Testis (tissue), 2 donors: ENCODE measurements at regions not wholly inside any gene's neighbourhood (a gene's known extent, or its start where the extent isn't known, plus 50 kb on each side); places are given as distances from the start of the nearest gene placed in this dataset.

Experiments
- DNase-seq: peaks from one replicate; pipeline ENCODE4 v3.0.0-alpha.2; 2019
- H3K27ac ChIP-seq, 2 donors: fragments of 200-600 bp; sonication (generic); one replicate each; pipeline ENCODE4 v1.5.1; 2019
- H3K27me3 ChIP-seq: fragments of 200-600 bp; sonication (generic); one replicate; pipeline ENCODE4 v1.5.1; 2019
- H3K36me3 ChIP-seq: fragments of 200-600 bp; sonication (generic); one replicate; pipeline ENCODE4 v1.5.1; 2017; ENCODE audit warnings: low read depth; ENCODE audit errors: missing control alignments
- H3K4me1 ChIP-seq: fragments of 200-600 bp; sonication (generic); one replicate; pipeline ENCODE4 v1.5.1; 2019
- H3K4me3 ChIP-seq, 2 donors: fragments of 200-600 bp; sonication (generic); one replicate each; pipeline ENCODE4 v1.5.1; 2017 to 2019
- H3K9me3 ChIP-seq: fragments of 200-600 bp; sonication (generic); one replicate; pipeline ENCODE4 v1.5.1; 2017
- POLR2A ChIP-seq: fragments of 450-650 bp; IDR thresholded peaks from one replicate; pipeline ENCODE4 v1.6.1; 2017; ENCODE audit warnings: antibody characterized with exemption, mild to moderate bottlenecking, moderate library complexity
- WGBS, 2 donors: methylation state at CpG; one replicate each; pipeline ENCODE4 v1.1.5; 2018; 5-methylcytosine and 5-hydroxymethylcytosine counted together
- intact Hi-C: fragments of 100-400 bp; cut with DNase I; formaldehyde crosslinking; loops from one replicate; pipeline ENCODE4 v1.15.1; 2023; ENCODE audit warnings: low total_unique reads
- small RNA-seq, 2 donors: library from RNA; depleted of rRNA; stranded (forward); fragments of <200 nt; gene quantifications; one replicate each; pipeline ENCODE3, GENCODE V24; 2016
- TF ChIP-seq, protein P1 (sequence below), 3 experiments: fragments of 450-650 bp in 2 of 3; fragments of 200-600 bp in 1 of 3; sonication (generic) in 1 of 3; IDR thresholded peaks; one replicate each; pipeline ENCODE4 v1.5.1; 2016 to 2019; ENCODE audit warnings: antibody characterized with exemption in 3 of 3, mild to moderate bottlenecking in 2 of 3, moderate library complexity in 1 of 3

GRCh38 chr15:47661661-47662180, 55.6 kb upstream of the SEMA6D start:
- no peaks in the 10 kb centered on the region for H3K9me3 ChIP-seq
- no peaks in the 10 kb centered on the region for H3K36me3 ChIP-seq
- no peak overlapping the region for H3K27ac ChIP-seq
- no peak overlapping the region for H3K4me3 ChIP-seq
- no peak for TF ChIP-seq POLR2A
- TF ChIP-seq, protein P1, sequence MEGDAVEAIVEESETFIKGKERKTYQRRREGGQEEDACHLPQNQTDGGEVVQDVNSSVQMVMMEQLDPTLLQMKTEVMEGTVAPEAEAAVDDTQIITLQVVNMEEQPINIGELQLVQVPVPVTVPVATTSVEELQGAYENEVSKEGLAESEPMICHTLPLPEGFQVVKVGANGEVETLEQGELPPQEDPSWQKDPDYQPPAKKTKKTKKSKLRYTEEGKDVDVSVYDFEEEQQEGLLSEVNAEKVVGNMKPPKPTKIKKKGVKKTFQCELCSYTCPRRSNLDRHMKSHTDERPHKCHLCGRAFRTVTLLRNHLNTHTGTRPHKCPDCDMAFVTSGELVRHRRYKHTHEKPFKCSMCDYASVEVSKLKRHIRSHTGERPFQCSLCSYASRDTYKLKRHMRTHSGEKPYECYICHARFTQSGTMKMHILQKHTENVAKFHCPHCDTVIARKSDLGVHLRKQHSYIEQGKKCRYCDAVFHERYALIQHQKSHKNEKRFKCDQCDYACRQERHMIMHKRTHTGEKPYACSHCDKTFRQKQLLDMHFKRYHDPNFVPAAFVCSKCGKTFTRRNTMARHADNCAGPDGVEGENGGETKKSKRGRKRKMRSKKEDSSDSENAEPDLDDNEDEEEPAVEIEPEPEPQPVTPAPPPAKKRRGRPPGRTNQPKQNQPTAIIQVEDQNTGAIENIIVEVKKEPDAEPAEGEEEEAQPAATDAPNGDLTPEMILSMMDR (IDR thresholded peaks at IDR 0.05), result no peak
- WGBS, 2 donors, result 88 to 92% methylated on average over 5 of the region's 5 CpGs
- H3K27me3 ChIP-seq, result no peaks in the 10 kb centered on the region
- no peak for DNase-seq
- H3K4me1 ChIP-seq, result no peaks in the 10 kb centered on the region
- intact Hi-C loops, result no loop called here

- no peak for TF ChIP-seq POLR2A
- TF ChIP-seq, protein P1 (IDR thresholded peaks at IDR 0.05), result no peak
- no peak for DNase-seq
Measured at GRCh38 chr15:47663101-47663500, 54.2 kb upstream of the SEMA6D start.

More at GRCh38 chr15:47663101-47663500, 54.2 kb upstream of the SEMA6D start:
- no peak overlapping the region for H3K27ac ChIP-seq
- no peak overlapping the region for H3K4me3 ChIP-seq
- H3K36me3 ChIP-seq, result no peaks in the 10 kb centered on the region
- H3K9me3 ChIP-seq, result no peaks in the 10 kb centered on the region
- H3K4me1 ChIP-seq, result no peaks in the 10 kb centered on the region
- no peaks in the 10 kb centered on the region for H3K27me3 ChIP-seq
- intact Hi-C loops, result no loop called here
- WGBS, 2 donors, result 64 to 71% methylated on average over 2 of the region's 2 CpGs

Small RNA genes in the stretch of these regions (small RNA-seq; reads per million reads assigned to genes)
- gene MTND5P40 (0 reads per million in 2 donors), gene RF01182 (0 reads per million in 2 donors), gene RN7SKP139 (0 reads per million in 2 donors), gene RNU6-1014P (0 reads per million in 2 donors)
